ENCODE measurements at regions not wholly inside any gene's neighbourhood (a gene's known extent, or its start where the extent isn't known, plus 50 kb on each side); places are given as distances from the start of the nearest gene placed in this dataset.

DNA sequence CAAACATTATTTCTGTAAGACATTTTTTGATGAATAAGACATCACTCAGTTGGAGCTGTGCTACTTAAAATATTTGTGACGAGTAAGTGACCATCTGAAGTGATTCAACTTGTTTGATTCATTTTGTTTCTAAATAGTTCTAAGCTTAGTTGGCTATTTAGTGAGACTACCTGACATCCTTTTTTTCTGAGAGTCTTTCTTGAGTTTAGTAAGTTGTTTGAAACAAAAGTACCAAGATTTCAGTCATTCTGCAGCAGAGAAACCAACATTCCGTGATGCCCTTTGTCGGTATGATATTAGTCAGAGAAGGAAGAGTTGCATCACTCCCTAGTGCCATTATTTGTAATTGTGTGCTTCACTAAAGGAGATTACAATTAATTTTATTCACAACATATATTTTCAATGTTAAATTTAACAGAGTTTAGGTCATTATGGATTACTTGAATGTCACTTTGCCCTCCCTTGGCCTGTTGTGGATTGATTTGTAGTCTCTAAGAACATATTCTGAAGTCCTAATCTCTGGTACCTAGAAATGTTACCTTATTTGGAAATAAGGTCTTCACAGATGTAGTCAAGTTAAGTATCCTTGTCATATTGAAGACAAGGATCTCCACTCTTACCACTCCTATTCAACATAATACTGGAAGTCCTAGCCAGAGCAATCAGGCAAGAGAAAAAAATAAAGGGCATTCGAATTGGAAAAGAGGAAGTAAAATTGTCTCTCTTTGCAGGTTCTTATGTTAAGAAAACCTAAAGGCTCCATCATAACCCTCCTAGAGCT is 212.2 kb downstream of the PCSK1 start:
- Mint-ChIP-seq H3K27me3 (ENCODE audit: low read depth in 2 of 2) (peaks cover 7 to 18% of the 10 kb centered on the region in 2 donors), H3K9me3 (peaks cover 0 to 2% of the 10 kb centered on the region in 2 donors), H3K4me3 (no peak overlapping the region), H3K36me3 (no peaks in the 10 kb centered on the region), H3K4me1 (no peaks in the 10 kb centered on the region), H3K27ac (no peak overlapping the region)
- DNase-seq, result no peak
- ATAC-seq, result no peak
- Histone ChIP-seq H3K9me3 (ENCODE audit: control insufficient read depth, insufficient read depth, low read length) (no peaks in the 10 kb centered on the region), H3K36me3 (ENCODE audit: control insufficient read depth, insufficient read depth, low read length) (no peaks in the 10 kb centered on the region), H3K27ac (ENCODE audit: low read length) (no peak overlapping the region), H3K4me3 (ENCODE audit: low read length) (no peak overlapping the region), H3K4me1 (ENCODE audit: control insufficient read depth, insufficient read depth, low read length) (no peaks in the 10 kb centered on the region), H3K27me3 (ENCODE audit: control insufficient read depth, insufficient read depth, low read length) (no peaks in the 10 kb centered on the region)
- intact Hi-C loops (cut with micrococcal nuclease), result no loop called here
- TF ChIP-seq, protein P1, sequence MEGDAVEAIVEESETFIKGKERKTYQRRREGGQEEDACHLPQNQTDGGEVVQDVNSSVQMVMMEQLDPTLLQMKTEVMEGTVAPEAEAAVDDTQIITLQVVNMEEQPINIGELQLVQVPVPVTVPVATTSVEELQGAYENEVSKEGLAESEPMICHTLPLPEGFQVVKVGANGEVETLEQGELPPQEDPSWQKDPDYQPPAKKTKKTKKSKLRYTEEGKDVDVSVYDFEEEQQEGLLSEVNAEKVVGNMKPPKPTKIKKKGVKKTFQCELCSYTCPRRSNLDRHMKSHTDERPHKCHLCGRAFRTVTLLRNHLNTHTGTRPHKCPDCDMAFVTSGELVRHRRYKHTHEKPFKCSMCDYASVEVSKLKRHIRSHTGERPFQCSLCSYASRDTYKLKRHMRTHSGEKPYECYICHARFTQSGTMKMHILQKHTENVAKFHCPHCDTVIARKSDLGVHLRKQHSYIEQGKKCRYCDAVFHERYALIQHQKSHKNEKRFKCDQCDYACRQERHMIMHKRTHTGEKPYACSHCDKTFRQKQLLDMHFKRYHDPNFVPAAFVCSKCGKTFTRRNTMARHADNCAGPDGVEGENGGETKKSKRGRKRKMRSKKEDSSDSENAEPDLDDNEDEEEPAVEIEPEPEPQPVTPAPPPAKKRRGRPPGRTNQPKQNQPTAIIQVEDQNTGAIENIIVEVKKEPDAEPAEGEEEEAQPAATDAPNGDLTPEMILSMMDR (IDR thresholded peaks at IDR 0.05), result no peak
- 70% methylated on average over 2 of the region's 4 CpGs for WGBS (ENCODE audit: insufficient coverage)

- TF ChIP-seq, protein P1 (IDR thresholded peaks at IDR 0.05), result no peak
- Histone ChIP-seq H3K27ac (ENCODE audit: low read length) (no peak overlapping the region), H3K36me3 (ENCODE audit: control insufficient read depth, insufficient read depth, low read length) (no peaks in the 10 kb centered on the region), H3K9me3 (ENCODE audit: control insufficient read depth, insufficient read depth, low read length) (no peaks in the 10 kb centered on the region), H3K4me3 (ENCODE audit: low read length) (no peak overlapping the region), H3K27me3 (ENCODE audit: control insufficient read depth, insufficient read depth, low read length) (no peaks in the 10 kb centered on the region), H3K4me1 (ENCODE audit: control insufficient read depth, insufficient read depth, low read length) (no peaks in the 10 kb centered on the region)
- Mint-ChIP-seq H3K9me3 (peaks cover 0 to 2% of the 10 kb centered on the region in 2 donors), H3K4me3 (no peak overlapping the region), H3K27me3 (ENCODE audit: low read depth in 2 of 2) (peaks cover 7 to 18% of the 10 kb centered on the region in 2 donors), H3K4me1 (no peaks in the 10 kb centered on the region), H3K36me3 (no peaks in the 10 kb centered on the region), H3K27ac (no peak overlapping the region)
- no peak for DNase-seq
- WGBS (ENCODE audit: insufficient coverage), result 98% methylated on average over 3 of the region's 4 CpGs
- intact Hi-C loops (cut with micrococcal nuclease), result no loop called here
- ATAC-seq, result no peak
Measured at GRCh38 chr5:96219580-96220281, 213.3 kb downstream of the PCSK1 start.

GRCh38 chr5:96218653-96219052 is 214.4 kb downstream of the PCSK1 start:
- 85% methylated on average over 3 of the region's 3 CpGs for WGBS (ENCODE audit: insufficient coverage)

More at GRCh38 chr5:96218653-96219052, 214.4 kb downstream of the PCSK1 start:
- intact Hi-C loops (cut with micrococcal nuclease), result no loop called here
- TF ChIP-seq, protein P1 (IDR thresholded peaks at IDR 0.05), result no peak
- peaks cover 5 to 18% of the 10 kb centered on the region in 2 donors for H3K27me3 Mint-ChIP-seq (ENCODE audit: low read depth in 2 of 2)
- Histone ChIP-seq H3K27ac (ENCODE audit: low read length) (no peak overlapping the region), H3K4me1 (ENCODE audit: control insufficient read depth, insufficient read depth, low read length) (no peaks in the 10 kb centered on the region), H3K9me3 (ENCODE audit: control insufficient read depth, insufficient read depth, low read length) (no peaks in the 10 kb centered on the region), H3K4me3 (ENCODE audit: low read length) (no peak overlapping the region), H3K27me3 (ENCODE audit: control insufficient read depth, insufficient read depth, low read length) (no peaks in the 10 kb centered on the region), H3K36me3 (ENCODE audit: control insufficient read depth, insufficient read depth, low read length) (no peaks in the 10 kb centered on the region)
- no peaks in the 10 kb centered on the region for H3K36me3 Mint-ChIP-seq
- H3K4me1 Mint-ChIP-seq, result no peaks in the 10 kb centered on the region
- peaks cover 0 to 2% of the 10 kb centered on the region in 2 donors for H3K9me3 Mint-ChIP-seq
- no peak overlapping the region for H3K27ac Mint-ChIP-seq
- DNase-seq (no peak), ATAC-seq (no peak)
- no peak overlapping the region for H3K4me3 Mint-ChIP-seq

Data from natural killer cell (primary cell).